SU-DHL-6 (cell line): ENCODE measurements at regions not wholly inside any gene's neighbourhood (a gene's known extent, or its start where the extent isn't known, plus 50 kb on each side); places are given as distances from the start of the nearest gene placed in this dataset.

Source experiments
- H2AFZ ChIP-seq: fragments of 200-600 bp; sonication (generic); 2 replicates; pipeline ENCODE4 v1.6.1; 2014; ENCODE audit warnings: low read depth, mild to moderate bottlenecking, moderate library complexity, mixed read lengths, antibody characterized with exemption, low read length; ENCODE audit not compliant: severe bottlenecking
- H3F3A ChIP-seq: fragments of 200-600 bp; shearing (Covaris generic); 2 replicates; pipeline ENCODE4 v1.6.0; 2016; ENCODE audit warnings: antibody characterized with exemption, mild to moderate bottlenecking; ENCODE audit not compliant: insufficient read depth
- H3K27ac ChIP-seq: fragments of 200-600 bp; sonication (generic); 2 replicates; pipeline ENCODE4 v1.5.1; 2016; ENCODE audit warnings: low read depth, mild to moderate bottlenecking, low read length, moderate library complexity, mixed read lengths
- H3K27me3 ChIP-seq: fragments of 200-600 bp; sonication (generic), shearing (Covaris generic); 2 replicates; pipeline ENCODE4 v1.6.0; 2014; ENCODE audit warnings: mild to moderate bottlenecking, low read length
- H3K36me3 ChIP-seq: fragments of 200-600 bp; sonication (generic); 2 replicates; pipeline ENCODE4 v1.6.1; 2014; ENCODE audit warnings: mild to moderate bottlenecking, low read length, mixed read lengths
- H3K4me2 ChIP-seq: fragments of 300-600, 200-600 bp; shearing (Covaris generic), sonication (generic); 2 replicates; pipeline ENCODE4 v1.6.0; 2014; ENCODE audit warnings: low read length, low read depth, mild to moderate bottlenecking; ENCODE audit not compliant: poor library complexity, severe bottlenecking
- H3K4me3 ChIP-seq: fragments of 200-600 bp; sonication (generic); 2 replicates; pipeline ENCODE4 v1.5.1; 2014; ENCODE audit warnings: antibody characterized with exemption, low read length, mild to moderate bottlenecking, mixed read lengths; ENCODE audit not compliant: insufficient read depth, poor library complexity, severe bottlenecking
- H3K79me2 ChIP-seq: fragments of 200-600 bp; sonication (generic); 2 replicates; pipeline ENCODE4 v1.6.1; 2014; ENCODE audit warnings: mild to moderate bottlenecking, low read length, moderate library complexity; ENCODE audit not compliant: insufficient read depth
- H3K9ac ChIP-seq: fragments of 200-600 bp; sonication (generic); 2 replicates; pipeline ENCODE4 v1.7.0; 2014; ENCODE audit warnings: mild to moderate bottlenecking, low read length
- H3K9me2 ChIP-seq: fragments of 200-600 bp; sonication (generic); replicated peaks from 2 replicates; pipeline ENCODE4 v1.6.1; 2014; ENCODE audit warnings: low read length; ENCODE audit not compliant: insufficient read depth
- H3K9me3 ChIP-seq: fragments of 200-600 bp; sonication (generic); 2 replicates; pipeline ENCODE4 v1.6.1; 2014; ENCODE audit warnings: low read length, mixed read lengths; ENCODE audit not compliant: insufficient read depth
- H4K20me1 ChIP-seq: fragments of 200-600 bp; sonication (generic); 2 replicates; pipeline ENCODE4 v1.6.1; 2014; ENCODE audit warnings: low read depth, mild to moderate bottlenecking, antibody characterized with exemption, low read length, moderate library complexity, mixed read lengths
- EZH2phosphoT487 ChIP-seq: fragments of 200-600 bp; sonication (generic), shearing (Covaris generic); conservative IDR thresholded peaks from 2 replicates; pipeline ENCODE4 v1.6.1; 2018; ENCODE audit warnings: mild to moderate bottlenecking, antibody characterized with exemption, low read length, moderate library complexity, mixed read lengths
- TF ChIP-seq, protein P1 (sequence below): fragments of 200-600 bp; sonication (generic); IDR thresholded peaks from one replicate; pipeline ENCODE4 v1.5.1; 2017; ENCODE audit warnings: antibody characterized with exemption, mild to moderate bottlenecking, low read length, moderate library complexity; ENCODE audit not compliant: insufficient read depth, poor library complexity, severe bottlenecking

GRCh38 chr3:111434941-111435622, 106.9 kb upstream of the CD96 start:
- no peak overlapping the region for H3K4me2 ChIP-seq

DNA sequence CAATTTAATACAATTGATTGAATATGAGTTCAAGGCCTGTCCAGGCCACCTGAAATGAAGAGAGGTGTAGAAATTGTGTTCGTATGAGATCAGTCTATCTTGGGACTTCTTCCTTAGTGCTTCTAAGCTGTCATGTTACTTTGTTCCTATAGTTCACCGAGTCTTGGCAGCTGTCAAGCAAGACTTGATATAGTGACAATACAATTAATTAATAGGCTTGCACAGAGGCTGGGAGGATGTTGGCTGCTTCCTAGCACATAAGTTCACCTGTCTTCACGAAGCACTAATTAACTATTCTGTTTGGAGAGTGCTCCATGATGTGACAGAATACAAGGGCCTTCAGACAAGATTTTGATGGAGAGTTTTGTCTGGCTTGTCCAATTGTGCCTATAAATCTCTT, 103.7 kb upstream of the CD96 start:
- H3K36me3 ChIP-seq, result no peaks in the 10 kb centered on the region
- H3K27me3 ChIP-seq, result no peaks in the 10 kb centered on the region
- no peak overlapping the region for H3K9ac ChIP-seq
- H2AFZ ChIP-seq, result no peak overlapping the region
- no peaks in the 10 kb centered on the region for H4K20me1 ChIP-seq
- no peaks in the 10 kb centered on the region for H3F3A ChIP-seq
- H3K4me3 ChIP-seq, result no peak overlapping the region
- no peaks in the 10 kb centered on the region for H3K9me2 ChIP-seq
- H3K27ac ChIP-seq, result no peak overlapping the region
- H3K9me3 ChIP-seq, result no peaks in the 10 kb centered on the region
- TF ChIP-seq, protein P1, sequence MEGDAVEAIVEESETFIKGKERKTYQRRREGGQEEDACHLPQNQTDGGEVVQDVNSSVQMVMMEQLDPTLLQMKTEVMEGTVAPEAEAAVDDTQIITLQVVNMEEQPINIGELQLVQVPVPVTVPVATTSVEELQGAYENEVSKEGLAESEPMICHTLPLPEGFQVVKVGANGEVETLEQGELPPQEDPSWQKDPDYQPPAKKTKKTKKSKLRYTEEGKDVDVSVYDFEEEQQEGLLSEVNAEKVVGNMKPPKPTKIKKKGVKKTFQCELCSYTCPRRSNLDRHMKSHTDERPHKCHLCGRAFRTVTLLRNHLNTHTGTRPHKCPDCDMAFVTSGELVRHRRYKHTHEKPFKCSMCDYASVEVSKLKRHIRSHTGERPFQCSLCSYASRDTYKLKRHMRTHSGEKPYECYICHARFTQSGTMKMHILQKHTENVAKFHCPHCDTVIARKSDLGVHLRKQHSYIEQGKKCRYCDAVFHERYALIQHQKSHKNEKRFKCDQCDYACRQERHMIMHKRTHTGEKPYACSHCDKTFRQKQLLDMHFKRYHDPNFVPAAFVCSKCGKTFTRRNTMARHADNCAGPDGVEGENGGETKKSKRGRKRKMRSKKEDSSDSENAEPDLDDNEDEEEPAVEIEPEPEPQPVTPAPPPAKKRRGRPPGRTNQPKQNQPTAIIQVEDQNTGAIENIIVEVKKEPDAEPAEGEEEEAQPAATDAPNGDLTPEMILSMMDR, result no peak
- no peak for TF ChIP-seq EZH2phosphoT487
- H3K79me2 ChIP-seq, result no peaks in the 10 kb centered on the region
- no peak overlapping the region for H3K4me2 ChIP-seq

More at GRCh38 chr3:111434941-111435622, 106.9 kb upstream of the CD96 start:
- Histone ChIP-seq H3K9me2 (no peaks in the 10 kb centered on the region), H3K79me2 (no peaks in the 10 kb centered on the region), H3K4me3 (no peak overlapping the region), H3K27ac (no peak overlapping the region), H3K9me3 (no peaks in the 10 kb centered on the region), H3F3A (no peaks in the 10 kb centered on the region), H2AFZ (no peak overlapping the region), H3K27me3 (no peaks in the 10 kb centered on the region), H3K36me3 (no peaks in the 10 kb centered on the region), H4K20me1 (no peaks in the 10 kb centered on the region), H3K9ac (no peak overlapping the region)
- no peak for TF ChIP-seq EZH2phosphoT487
- TF ChIP-seq, protein P1, result no peak

DNA sequence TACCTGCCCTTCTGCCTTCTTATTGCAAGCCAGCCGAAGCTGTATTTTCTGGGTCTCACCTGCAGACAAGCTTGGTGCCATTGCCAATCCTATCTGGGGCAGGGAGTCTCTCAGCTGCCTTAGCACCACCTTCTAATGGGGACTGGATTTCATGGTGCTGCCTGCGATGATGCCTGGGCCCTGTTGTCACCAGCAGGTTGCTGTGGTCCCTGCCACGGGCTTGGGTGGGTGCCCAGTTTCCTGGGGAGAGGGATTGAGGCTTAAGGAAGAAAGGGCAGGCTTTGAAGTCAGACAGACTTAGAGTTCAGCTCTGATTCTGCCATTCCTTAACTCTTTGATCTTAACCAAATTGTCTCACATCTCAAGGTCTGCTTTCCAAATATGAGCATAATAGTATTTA, 87.4 kb upstream of the CD96 start:
- H3K9ac ChIP-seq, result no peak overlapping the region
- no peak overlapping the region for H3K4me3 ChIP-seq
- TF ChIP-seq EZH2phosphoT487, result no peak
- TF ChIP-seq, protein P1, result no peak
- no peaks in the 10 kb centered on the region for H3K9me3 ChIP-seq
- no peak overlapping the region for H3K4me2 ChIP-seq
- no peaks in the 10 kb centered on the region for H3K9me2 ChIP-seq
- no peak overlapping the region for H2AFZ ChIP-seq
- no peaks in the 10 kb centered on the region for H4K20me1 ChIP-seq
- no peaks in the 10 kb centered on the region for H3F3A ChIP-seq
- no peak overlapping the region for H3K27ac ChIP-seq
- H3K79me2 ChIP-seq, result no peaks in the 10 kb centered on the region
- H3K27me3 ChIP-seq, result no peaks in the 10 kb centered on the region
- no peaks in the 10 kb centered on the region for H3K36me3 ChIP-seq
